ENCODE measurements at regions not wholly inside any gene's neighbourhood (a gene's known extent, or its start where the extent isn't known, plus 50 kb on each side); places are given as distances from the start of the nearest gene placed in this dataset.

GRCh38 chr7:42743077-42743858 is 168.6 kb downstream of the C7orf25 start:
- no peaks in the 10 kb centered on the region for H3K36me3 ChIP-seq (ENCODE audit: control insufficient read depth, insufficient read depth, low read length)
- H3K27ac Mint-ChIP-seq, result no peak overlapping the region
- no peak overlapping the region for H3K4me3 ChIP-seq (ENCODE audit: low read depth, low read length)
- DNase-seq, result no peak
- no peaks in the 10 kb centered on the region for H3K4me1 ChIP-seq (ENCODE audit: control insufficient read depth, insufficient read depth, low read length, poor library complexity, severe bottlenecking)
- no peak overlapping the region for H3K27ac ChIP-seq (ENCODE audit: insufficient read depth, low read length, poor library complexity, severe bottlenecking)
- no peak overlapping the region for H3K4me3 Mint-ChIP-seq
- peaks cover 0 to 4% (median 0%) of the 10 kb centered on the region in 7 donors for H3K9me3 Mint-ChIP-seq
- H3K27me3 ChIP-seq (ENCODE audit: control insufficient read depth, insufficient read depth, low read length), result no peaks in the 10 kb centered on the region
- no peaks in the 10 kb centered on the region for H3K36me3 Mint-ChIP-seq
- H3K4me1 Mint-ChIP-seq, result no peaks in the 10 kb centered on the region
- H3K9me3 ChIP-seq (ENCODE audit: control insufficient read depth in 2 of 2, low read length in 2 of 2), result no peaks in the 10 kb centered on the region
- no peak for ATAC-seq (ENCODE audit: low read depth in 2 of 2)
- no peaks in the 10 kb centered on the region for H3K27me3 Mint-ChIP-seq

DNA sequence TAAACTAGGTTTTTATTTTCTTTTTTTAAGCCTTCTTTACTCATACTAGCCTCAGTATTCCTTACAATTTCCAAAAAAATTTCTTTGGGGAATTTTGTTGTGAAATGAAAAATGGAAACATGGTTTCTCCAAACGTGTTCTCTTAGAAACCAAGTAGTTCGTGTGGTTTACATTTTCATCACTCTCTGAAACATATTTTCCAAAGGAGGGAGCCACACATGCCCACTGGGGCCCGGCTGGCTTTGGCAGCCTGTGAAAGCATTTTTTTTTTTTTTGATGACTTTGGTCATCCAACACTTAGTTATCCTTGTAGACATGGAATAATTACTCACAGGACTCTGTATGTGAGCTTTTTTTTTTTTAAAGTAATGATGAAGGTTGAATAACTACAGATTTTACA is 169.6 kb downstream of the C7orf25 start:
- Histone ChIP-seq H3K27ac (ENCODE audit: insufficient read depth, low read length, poor library complexity, severe bottlenecking) (no peak overlapping the region), H3K9me3 (ENCODE audit: control insufficient read depth in 2 of 2, low read length in 2 of 2) (no peaks in the 10 kb centered on the region), H3K4me3 (ENCODE audit: low read depth, low read length) (no peak overlapping the region), H3K4me1 (ENCODE audit: control insufficient read depth, insufficient read depth, low read length, poor library complexity, severe bottlenecking) (no peaks in the 10 kb centered on the region), H3K36me3 (ENCODE audit: control insufficient read depth, insufficient read depth, low read length) (no peaks in the 10 kb centered on the region), H3K27me3 (ENCODE audit: control insufficient read depth, insufficient read depth, low read length) (no peaks in the 10 kb centered on the region)
- H3K27ac Mint-ChIP-seq, result no peak overlapping the region
- H3K4me3 Mint-ChIP-seq, result no peak overlapping the region
- peaks cover 0 to 3% (median 0%) of the 10 kb centered on the region in 7 donors for H3K9me3 Mint-ChIP-seq
- DNase-seq (no peak), ATAC-seq (ENCODE audit: low read depth in 2 of 2) (no peak)
- H3K4me1 Mint-ChIP-seq, result no peaks in the 10 kb centered on the region
- no peaks in the 10 kb centered on the region for H3K36me3 Mint-ChIP-seq
- H3K27me3 Mint-ChIP-seq, result no peaks in the 10 kb centered on the region

- no peak overlapping the region for H3K27ac ChIP-seq (ENCODE audit: insufficient read depth, low read length, poor library complexity, severe bottlenecking)
- ATAC-seq (ENCODE audit: low read depth in 2 of 2), result no peak
- no peak overlapping the region for H3K4me3 ChIP-seq (ENCODE audit: low read depth, low read length)
- no peaks in the 10 kb centered on the region for H3K27me3 ChIP-seq (ENCODE audit: control insufficient read depth, insufficient read depth, low read length)
- H3K36me3 Mint-ChIP-seq, result no peaks in the 10 kb centered on the region
- no peaks in the 10 kb centered on the region for H3K4me1 Mint-ChIP-seq
- no peaks in the 10 kb centered on the region for H3K9me3 ChIP-seq (ENCODE audit: control insufficient read depth in 2 of 2, low read length in 2 of 2)
- H3K27me3 Mint-ChIP-seq, result no peaks in the 10 kb centered on the region
- H3K4me1 ChIP-seq (ENCODE audit: control insufficient read depth, insufficient read depth, low read length, poor library complexity, severe bottlenecking), result no peaks in the 10 kb centered on the region
- peaks cover 0 to 3% (median 0%) of the 10 kb centered on the region in 7 donors for H3K9me3 Mint-ChIP-seq
- no peaks in the 10 kb centered on the region for H3K36me3 ChIP-seq (ENCODE audit: control insufficient read depth, insufficient read depth, low read length)
- no peak for DNase-seq
- no peak overlapping the region for H3K4me3 Mint-ChIP-seq
- no peak overlapping the region for H3K27ac Mint-ChIP-seq
Measured at GRCh38 chr7:42740408-42740807, 171.5 kb downstream of the C7orf25 start.

DNA sequence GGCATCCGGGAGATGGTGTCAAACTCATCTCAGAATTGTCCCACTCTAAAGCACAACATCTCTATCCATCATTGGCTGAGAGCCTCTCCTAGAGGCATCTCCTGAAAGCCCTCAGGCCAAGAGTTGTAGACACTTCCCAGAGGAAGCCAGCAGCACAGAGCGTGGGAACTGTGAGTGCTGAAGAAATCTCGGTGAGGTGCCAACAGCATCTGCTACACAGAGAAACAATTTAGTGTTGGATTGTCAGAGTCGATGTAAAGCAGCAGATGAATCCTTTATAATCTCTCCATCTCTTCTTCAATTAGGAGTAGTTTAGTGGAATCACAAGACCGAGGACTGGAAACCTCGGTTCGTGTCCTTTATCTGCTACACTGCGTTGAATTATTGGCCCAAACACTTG is 172.2 kb downstream of the C7orf25 start:
- Mint-ChIP-seq H3K27ac (no peak overlapping the region), H3K27me3 (no peaks in the 10 kb centered on the region), H3K9me3 (peaks cover 0 to 3% (median 0%) of the 10 kb centered on the region in 7 donors), H3K4me1 (no peaks in the 10 kb centered on the region), H3K4me3 (no peak overlapping the region), H3K36me3 (no peaks in the 10 kb centered on the region)
- no peak for DNase-seq
- Histone ChIP-seq H3K36me3 (ENCODE audit: control insufficient read depth, insufficient read depth, low read length) (no peaks in the 10 kb centered on the region), H3K4me1 (ENCODE audit: control insufficient read depth, insufficient read depth, low read length, poor library complexity, severe bottlenecking) (no peaks in the 10 kb centered on the region), H3K27ac (ENCODE audit: insufficient read depth, low read length, poor library complexity, severe bottlenecking) (no peak overlapping the region), H3K9me3 (ENCODE audit: control insufficient read depth in 2 of 2, low read length in 2 of 2) (no peaks in the 10 kb centered on the region), H3K27me3 (ENCODE audit: control insufficient read depth, insufficient read depth, low read length) (no peaks in the 10 kb centered on the region), H3K4me3 (ENCODE audit: low read depth, low read length) (no peak overlapping the region)
- ATAC-seq (ENCODE audit: low read depth in 2 of 2), result no peak

DNA sequence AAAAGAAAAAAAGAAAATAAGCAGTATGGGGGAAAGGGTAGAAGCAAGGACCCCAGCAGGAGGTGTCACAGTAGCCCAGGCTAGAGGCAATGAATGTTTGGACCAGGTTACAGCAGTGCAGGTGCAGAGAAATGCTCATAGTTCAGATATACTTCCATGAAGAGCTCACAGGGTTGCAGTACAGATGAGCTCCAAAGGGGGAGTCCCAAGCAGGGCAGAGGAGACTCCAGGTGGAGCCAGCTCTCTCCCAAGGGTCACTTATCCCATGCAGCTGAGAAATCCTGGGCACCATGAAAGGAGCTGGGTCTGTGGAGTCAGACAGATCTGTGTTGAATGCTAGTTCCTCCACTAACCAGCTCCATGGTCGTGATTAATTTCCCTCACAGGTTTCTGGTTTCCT is 174.9 kb downstream of the C7orf25 start:
- DNase-seq (no peak), ATAC-seq (ENCODE audit: low read depth in 2 of 2) (no peak)
- H3K36me3 Mint-ChIP-seq, result no peaks in the 10 kb centered on the region
- Histone ChIP-seq H3K36me3 (ENCODE audit: control insufficient read depth, insufficient read depth, low read length) (no peaks in the 10 kb centered on the region), H3K27ac (ENCODE audit: insufficient read depth, low read length, poor library complexity, severe bottlenecking) (no peak overlapping the region), H3K9me3 (ENCODE audit: control insufficient read depth in 2 of 2, low read length in 2 of 2) (no peaks in the 10 kb centered on the region), H3K27me3 (ENCODE audit: control insufficient read depth, insufficient read depth, low read length) (no peaks in the 10 kb centered on the region), H3K4me3 (ENCODE audit: low read depth, low read length) (no peak overlapping the region), H3K4me1 (ENCODE audit: control insufficient read depth, insufficient read depth, low read length, poor library complexity, severe bottlenecking) (no peaks in the 10 kb centered on the region)
- H3K4me1 Mint-ChIP-seq, result no peaks in the 10 kb centered on the region
- no peaks in the 10 kb centered on the region for H3K27me3 Mint-ChIP-seq
- H3K9me3 Mint-ChIP-seq, result peaks cover 0 to 2% (median 0%) of the 10 kb centered on the region in 7 donors
- H3K4me3 Mint-ChIP-seq, result no peak overlapping the region
- H3K27ac Mint-ChIP-seq, result no peak overlapping the region

GRCh38 chr7:42735081-42735480 is 176.8 kb downstream of the C7orf25 start:
- ATAC-seq (ENCODE audit: low read depth in 2 of 2), result no peak
- H3K27me3 Mint-ChIP-seq, result no peaks in the 10 kb centered on the region
- no peaks in the 10 kb centered on the region for H3K36me3 Mint-ChIP-seq
- Histone ChIP-seq H3K27me3 (ENCODE audit: control insufficient read depth, insufficient read depth, low read length) (no peaks in the 10 kb centered on the region), H3K27ac (ENCODE audit: insufficient read depth, low read length, poor library complexity, severe bottlenecking) (no peak overlapping the region), H3K4me1 (ENCODE audit: control insufficient read depth, insufficient read depth, low read length, poor library complexity, severe bottlenecking) (no peaks in the 10 kb centered on the region), H3K4me3 (ENCODE audit: low read depth, low read length) (no peak overlapping the region), H3K36me3 (ENCODE audit: control insufficient read depth, insufficient read depth, low read length) (no peaks in the 10 kb centered on the region), H3K9me3 (ENCODE audit: control insufficient read depth in 2 of 2, low read length in 2 of 2) (no peaks in the 10 kb centered on the region)
- no peak overlapping the region for H3K4me3 Mint-ChIP-seq
- no peak overlapping the region for H3K27ac Mint-ChIP-seq
- peaks cover 0 to 2% (median 0%) of the 10 kb centered on the region in 7 donors for H3K9me3 Mint-ChIP-seq
- DNase-seq, result no peak
- H3K4me1 Mint-ChIP-seq, result no peaks in the 10 kb centered on the region

DNA sequence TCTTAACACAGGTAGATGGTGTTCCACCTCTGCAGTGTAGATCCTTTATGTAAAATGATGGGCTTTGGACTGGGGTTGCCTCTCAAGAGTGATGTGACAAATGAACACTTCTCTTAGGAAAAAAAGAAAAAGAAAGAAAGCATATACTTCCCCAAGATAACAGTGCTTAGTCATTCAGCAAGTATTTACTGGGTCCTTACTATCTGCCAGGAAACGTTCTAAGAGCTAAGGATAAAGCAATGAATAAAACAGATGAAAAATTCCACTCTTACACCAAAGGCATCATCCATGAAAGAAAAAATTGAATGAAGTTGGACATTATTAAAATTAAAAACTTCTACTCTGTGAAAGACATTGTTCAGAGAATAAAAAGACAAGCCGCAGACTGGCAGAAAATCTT is 177.3 kb downstream of the C7orf25 start:
- Histone ChIP-seq H3K27ac (ENCODE audit: insufficient read depth, low read length, poor library complexity, severe bottlenecking) (no peak overlapping the region), H3K4me3 (ENCODE audit: low read depth, low read length) (no peak overlapping the region), H3K27me3 (ENCODE audit: control insufficient read depth, insufficient read depth, low read length) (no peaks in the 10 kb centered on the region), H3K9me3 (ENCODE audit: control insufficient read depth in 2 of 2, low read length in 2 of 2) (no peaks in the 10 kb centered on the region), H3K36me3 (ENCODE audit: control insufficient read depth, insufficient read depth, low read length) (no peaks in the 10 kb centered on the region), H3K4me1 (ENCODE audit: control insufficient read depth, insufficient read depth, low read length, poor library complexity, severe bottlenecking) (no peaks in the 10 kb centered on the region)
- no peaks in the 10 kb centered on the region for H3K4me1 Mint-ChIP-seq
- ATAC-seq (ENCODE audit: low read depth in 2 of 2) (no peak), DNase-seq (no peak)
- no peaks in the 10 kb centered on the region for H3K27me3 Mint-ChIP-seq
- no peak overlapping the region for H3K27ac Mint-ChIP-seq
- H3K36me3 Mint-ChIP-seq, result no peaks in the 10 kb centered on the region
- no peak overlapping the region for H3K4me3 Mint-ChIP-seq
- H3K9me3 Mint-ChIP-seq, result peaks cover 0 to 2% (median 0%) of the 10 kb centered on the region in 7 donors

DNA sequence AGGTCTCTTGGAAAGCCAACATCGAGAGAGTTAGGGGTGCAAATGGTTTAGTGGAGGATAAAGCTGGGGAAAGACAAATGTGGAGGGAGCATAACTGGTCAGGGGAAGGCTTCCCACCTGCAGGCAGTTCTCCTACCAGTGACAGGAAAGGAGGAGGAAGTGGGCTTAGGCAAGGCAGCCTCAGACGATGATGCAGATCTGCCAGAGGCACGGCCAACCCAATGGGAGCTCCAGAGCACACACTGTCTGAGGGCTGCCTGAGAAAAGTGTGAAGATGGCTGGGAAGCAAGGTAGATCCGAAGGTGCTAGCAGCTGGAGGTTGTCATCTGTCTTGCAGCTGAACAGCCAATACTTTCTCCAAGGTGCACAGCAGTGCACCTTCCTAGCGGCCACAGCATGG is 178.8 kb downstream of the C7orf25 start:
- Histone ChIP-seq H3K27ac (ENCODE audit: insufficient read depth, low read length, poor library complexity, severe bottlenecking) (no peak overlapping the region), H3K27me3 (ENCODE audit: control insufficient read depth, insufficient read depth, low read length) (no peaks in the 10 kb centered on the region), H3K9me3 (ENCODE audit: control insufficient read depth in 2 of 2, low read length in 2 of 2) (no peaks in the 10 kb centered on the region), H3K36me3 (ENCODE audit: control insufficient read depth, insufficient read depth, low read length) (no peaks in the 10 kb centered on the region), H3K4me3 (ENCODE audit: low read depth, low read length) (no peak overlapping the region), H3K4me1 (ENCODE audit: control insufficient read depth, insufficient read depth, low read length, poor library complexity, severe bottlenecking) (no peaks in the 10 kb centered on the region)
- no peaks in the 10 kb centered on the region for H3K27me3 Mint-ChIP-seq
- H3K4me1 Mint-ChIP-seq, result no peaks in the 10 kb centered on the region
- DNase-seq, result no peak
- H3K36me3 Mint-ChIP-seq, result no peaks in the 10 kb centered on the region
- no peak overlapping the region for H3K27ac Mint-ChIP-seq
- H3K9me3 Mint-ChIP-seq, result peaks cover 0 to 2% (median 0%) of the 10 kb centered on the region in 7 donors
- ATAC-seq (ENCODE audit: low read depth in 2 of 2), result no peak
- H3K4me3 Mint-ChIP-seq, result no peak overlapping the region

All from CD4-positive, CD25-positive, alpha-beta regulatory T cell (primary cell).